H9 (cell line): ENCODE measurements at regions not wholly inside any gene's neighbourhood (a gene's known extent, or its start where the extent isn't known, plus 50 kb on each side); places are given as distances from the start of the nearest gene placed in this dataset.

Experiments
- DNase-seq: peaks from one replicate; pipeline ENCODE4 v3.0.0-alpha.2; 2017
- H2AFZ ChIP-seq: one replicate; pipeline ENCODE4 v1.6.1; 2013; ENCODE audit warnings: mild to moderate bottlenecking, low read length, control low read depth, moderate library complexity
- H2AK5ac ChIP-seq: 2 replicates; pipeline ENCODE4 v1.6.1; 2013; ENCODE audit warnings: low read length, control low read depth, mixed read lengths; ENCODE audit not compliant: insufficient read length
- H2BK120ac ChIP-seq: one replicate; pipeline ENCODE4 v1.6.1; 2013; ENCODE audit warnings: low read depth, mild to moderate bottlenecking, low read length, control low read depth, inconsistent platforms; ENCODE audit not compliant: poor library complexity, severe bottlenecking
- H2BK12ac ChIP-seq: 2 replicates; pipeline ENCODE4 v1.6.1; 2013; ENCODE audit warnings: low read length, control low read depth, mixed read lengths, low read depth; ENCODE audit not compliant: insufficient read length
- H2BK15ac ChIP-seq: 2 replicates; pipeline ENCODE4 v1.6.1; 2013; ENCODE audit warnings: low read depth, low read length, control low read depth
- H2BK20ac ChIP-seq: one replicate; pipeline ENCODE4 v1.6.1; 2013; ENCODE audit warnings: low read depth, mild to moderate bottlenecking, low read length, control low read depth, inconsistent platforms; ENCODE audit not compliant: poor library complexity, severe bottlenecking
- H2BK5ac ChIP-seq: 2 replicates; pipeline ENCODE4 v1.6.1; 2013; ENCODE audit warnings: low read length, control low read depth, mixed read lengths; ENCODE audit not compliant: insufficient read length
- H3K14ac ChIP-seq: 2 replicates; pipeline ENCODE4 v1.6.1; 2013; ENCODE audit warnings: low read length, control low read depth; ENCODE audit not compliant: insufficient read depth
- H3K18ac ChIP-seq: 2 replicates; pipeline ENCODE4 v1.6.1; 2013; ENCODE audit warnings: low read depth, mild to moderate bottlenecking, mixed read lengths, low read length, control low read depth; ENCODE audit not compliant: insufficient read length
- H3K23ac ChIP-seq: 2 replicates; pipeline ENCODE4 v1.6.1; 2013; ENCODE audit warnings: low read length, control low read depth, mixed read lengths, low read depth; ENCODE audit not compliant: insufficient read length
- H3K23me2 ChIP-seq: 2 replicates; pipeline ENCODE4 v1.6.1; 2013; ENCODE audit warnings: low read depth, mild to moderate bottlenecking, mixed read lengths, low read length, control low read depth; ENCODE audit not compliant: insufficient read length, poor library complexity, severe bottlenecking
- H3K27ac ChIP-seq: 2 replicates; pipeline ENCODE4 v1.5.1; 2013; ENCODE audit warnings: low read length, control low read depth, mixed read lengths, low read depth; ENCODE audit not compliant: insufficient read length
- H3K27me3 ChIP-seq: 2 replicates; pipeline ENCODE4 v1.6.1; 2013; ENCODE audit warnings: low read length, control low read depth, inconsistent platforms; ENCODE audit not compliant: insufficient read depth
- H3K4ac ChIP-seq: 2 replicates; pipeline ENCODE4 v1.6.1; 2013; ENCODE audit warnings: low read depth, mild to moderate bottlenecking, control low read depth, inconsistent platforms, low read length, moderate library complexity
- H3K4me1 ChIP-seq: 2 replicates; pipeline ENCODE4 v1.6.1; 2013; ENCODE audit warnings: low read length, control low read depth, inconsistent platforms; ENCODE audit not compliant: insufficient read depth
- H3K4me2 ChIP-seq: 2 replicates; pipeline ENCODE4 v1.6.1; 2013; ENCODE audit warnings: low read length, control low read depth, mixed read lengths; ENCODE audit not compliant: insufficient read length, insufficient read depth
- H3K56ac ChIP-seq: 2 replicates; pipeline ENCODE4 v1.6.1; 2013; ENCODE audit warnings: low read depth, mild to moderate bottlenecking, mixed read lengths, low read length, control low read depth; ENCODE audit not compliant: insufficient read length
- H3K79me1 ChIP-seq: 2 replicates; pipeline ENCODE4 v1.6.1; 2013; ENCODE audit warnings: low read depth, mild to moderate bottlenecking, moderate library complexity, low read length, control low read depth, inconsistent platforms; ENCODE audit not compliant: insufficient read depth, poor library complexity, severe bottlenecking
- H3K79me2 ChIP-seq: 2 replicates; pipeline ENCODE4 v1.6.1; 2013; ENCODE audit warnings: low read length, control low read depth, inconsistent platforms; ENCODE audit not compliant: insufficient read depth
- H3K9ac ChIP-seq: 2 replicates; pipeline ENCODE4 v1.6.1; 2013; ENCODE audit warnings: low read length, control low read depth, mixed read lengths; ENCODE audit not compliant: insufficient read length; ENCODE audit errors: extremely low read depth
- H3K9me3 ChIP-seq: one replicate; pipeline ENCODE4 v1.6.1; 2013; ENCODE audit warnings: low read depth, low read length, inconsistent platforms; ENCODE audit not compliant: control insufficient read depth
- H3T11ph ChIP-seq: one replicate; pipeline ENCODE4 v1.6.1; 2013; ENCODE audit warnings: mild to moderate bottlenecking, low read length, control low read depth, inconsistent platforms
- H4K20me1 ChIP-seq: one replicate; pipeline ENCODE4 v1.6.1; 2013; ENCODE audit not compliant: control insufficient read depth, insufficient read length, insufficient read depth
- H4K5ac ChIP-seq: 2 replicates; pipeline ENCODE4 v1.6.1; 2013; ENCODE audit warnings: low read depth, mild to moderate bottlenecking, mixed read lengths, low read length, control low read depth; ENCODE audit not compliant: insufficient read length
- H4K8ac ChIP-seq: replicated peaks from 2 replicates; pipeline ENCODE4 v1.6.1; 2013; ENCODE audit warnings: low read length, control low read depth, mixed read lengths, low read depth; ENCODE audit not compliant: insufficient read length
- H4K91ac ChIP-seq: 2 replicates; pipeline ENCODE4 v1.6.1; 2013; ENCODE audit warnings: low read depth, mild to moderate bottlenecking, moderate library complexity, mixed read lengths, low read length, control low read depth; ENCODE audit not compliant: insufficient read length
- H3K27ac Mint-ChIP-seq, 3 experiments: 2 replicates in 2 of 3; 3 replicates in 1 of 3; pipeline ENCODE4 v1.8.0; 2020 to 2021; ENCODE audit warnings: mixed read lengths in 3 of 3, mild to moderate bottlenecking in 1 of 3, moderate library complexity in 1 of 3
- H3K27me3 Mint-ChIP-seq: 2 replicates; pipeline ENCODE4 v1.8.0; 2021; ENCODE audit warnings: low read depth, mild to moderate bottlenecking, moderate library complexity, mixed read lengths
- H3K36me3 Mint-ChIP-seq, 3 experiments: 2 replicates in 2 of 3; 3 replicates in 1 of 3; pipeline ENCODE4 v1.8.0; 2020 to 2021; ENCODE audit warnings: low read depth in 3 of 3, mixed read lengths in 3 of 3; ENCODE audit not compliant: insufficient read depth in 1 of 3
- H3K4me1 Mint-ChIP-seq, 2 experiments: 2 replicates each; pipeline ENCODE4 v1.8.0; 2020; ENCODE audit warnings: mixed read lengths in 2 of 2
- H3K4me3 Mint-ChIP-seq, 2 experiments: 2 replicates in 1 of 2; 3 replicates in 1 of 2; pipeline ENCODE4 v1.8.0; 2020 to 2021; ENCODE audit warnings: mild to moderate bottlenecking in 2 of 2, mixed read lengths in 2 of 2, moderate library complexity in 1 of 2
- H3K9me3 Mint-ChIP-seq, 2 experiments: 2 replicates in 1 of 2; 3 replicates in 1 of 2; pipeline ENCODE4 v1.8.0; 2020; ENCODE audit warnings: mild to moderate bottlenecking in 2 of 2, mixed read lengths in 2 of 2, moderate library complexity in 1 of 2
- CTCF ChIP-seq: fragments of 200-600 bp; sonication (generic); conservative IDR thresholded peaks from 3 replicates; pipeline ENCODE4 v1.8.0; 2021; ENCODE audit warnings: antibody characterized with exemption, mild to moderate bottlenecking
- WGBS: extraction: QIAGEN DNeasy Blood & Tissue Kit; methylation state at CpG from one replicate; pipeline ENCODE4 v1.1.7; 2013; ENCODE audit warnings: missing lambda C conversion rate, low lambda C conversion rate, mixed read lengths; ENCODE audit not compliant: insufficient read length; ENCODE audit errors: extremely low coverage; 5-methylcytosine and 5-hydroxymethylcytosine counted together

- WGBS: no CpG with 5 or more reads among the region's 4 CpGs
- Histone ChIP-seq H3K4me1 (no peaks in the 10 kb centered on the region), H3K23ac (no peak overlapping the region), H3K18ac (no peak overlapping the region), H3K56ac (no peak overlapping the region), H3K27ac (no peak overlapping the region), H2BK5ac (no peak overlapping the region), H3K9me3 (no peaks in the 10 kb centered on the region), H2BK120ac (no peak overlapping the region), H3K79me2 (no peaks in the 10 kb centered on the region), H3K23me2 (no peaks in the 10 kb centered on the region), H2BK20ac (no peak overlapping the region), H4K91ac (no peak overlapping the region), H4K5ac (no peak overlapping the region), H2AFZ (no peak overlapping the region), H3K4me2 (no peak overlapping the region), H4K20me1 (no peaks in the 10 kb centered on the region), H3K14ac (no peak overlapping the region), H2BK15ac (no peak overlapping the region), H4K8ac (no peak overlapping the region), H2BK12ac (no peak overlapping the region), H3K79me1 (no peaks in the 10 kb centered on the region), H3T11ph (no peak overlapping the region), H2AK5ac (no peak overlapping the region), H3K9ac (no peak overlapping the region), H3K27me3 (no peaks in the 10 kb centered on the region), H3K4ac (no peak overlapping the region)
- Mint-ChIP-seq H3K4me1 (peaks cover 9 to 10% of the 10 kb centered on the region in 2 experiments), H3K4me3 (no peak overlapping the region), H3K27me3 (no peaks in the 10 kb centered on the region), H3K36me3 (peaks cover 0 to 4% (median 0%) of the 10 kb centered on the region in 3 experiments; a peak in 2 of 7 replicates), H3K9me3 (peaks cover 3 to 4% of the 10 kb centered on the region in 2 experiments; a peak in 3 of 5 replicates), H3K27ac (peak overlapping the region in 1 of 3 experiments; percentile 14; a peak in 1 of 7 replicates)
- peak; percentile 57 for DNase-seq
- TF ChIP-seq CTCF: peak; percentile 47; the same call in 2 of the 3 replicates
These were observed 399.3 kb downstream of the LRATD1 start for GRCh38 chr2:15031745-15032240.
